Endothelial cell of umbilical vein (primary cell): ENCODE measurements at regions not wholly inside any gene's neighbourhood (a gene's known extent, or its start where the extent isn't known, plus 50 kb on each side); places are given as distances from the start of the nearest gene placed in this dataset.

Source experiments
- BruUV-seq: library from RNA; stranded (reverse); fragments of 400-500 nt; replicated peaks from 2 replicates; lab custom pipeline; 2021; lab: Mats Ljungman, UMichigan
- CTCF ChIA-PET: fragments of 300-600, 350-600 bp; sonication (Branson Sonifier 250); formaldehyde crosslinking; loops from one replicate; lab custom pipeline; 2021; ENCODE audit warnings: antibody characterized with exemption, inconsistent platforms; lab: Charles Lee
- POLR2A ChIA-PET: fragments of 300-600, 350-600 bp; sonication (Branson Sonifier 250); formaldehyde crosslinking; loops from one replicate; lab custom pipeline; 2021; ENCODE audit warnings: antibody characterized with exemption, inconsistent platforms; lab: Charles Lee
- DNase-seq: peaks from one replicate; pipeline ENCODE4 v3.0.0-alpha.2; 2011; ENCODE audit warnings: low read depth, low spot score
- FAIRE-seq: peaks from 2 replicates; lab custom pipeline; 2011; peaks lifted over from hg19 to GRCh38; lab: Jason Lieb, UNC
- H2AFZ ChIP-seq: 2 replicates; pipeline ENCODE4 v1.6.0; 2012; ENCODE audit warnings: low read depth, low read length, control low read depth, inconsistent platforms
- H3K27ac ChIP-seq: 2 replicates; pipeline ENCODE4 v1.5.1; 2011; ENCODE audit warnings: low read depth, mild to moderate bottlenecking, control low read depth, low read length, moderate library complexity; ENCODE audit not compliant: insufficient read depth
- H3K27me3 ChIP-seq, 2 experiments: 2 replicates each; pipeline versions ENCODE4 v1.6.0 to v1.6.1; 2011; ENCODE audit warnings: low read length in 2 of 2, mixed read lengths in 1 of 2; ENCODE audit not compliant: control insufficient read depth in 2 of 2, insufficient read depth in 2 of 2
- H3K36me3 ChIP-seq, 2 experiments: 2 replicates in 1 of 2; 3 replicates in 1 of 2; pipeline ENCODE4 v1.5.1; 2011; ENCODE audit warnings: low read length in 2 of 2, mild to moderate bottlenecking in 1 of 2, moderate library complexity in 1 of 2; ENCODE audit not compliant: control insufficient read depth in 2 of 2, insufficient read depth in 2 of 2; ENCODE audit errors: extremely low read depth in 1 of 2
- H3K4me1 ChIP-seq: 3 replicates; pipeline ENCODE4 v1.5.1; 2011; ENCODE audit warnings: mild to moderate bottlenecking, low read length; ENCODE audit not compliant: control insufficient read depth, insufficient read depth; ENCODE audit errors: extremely low read depth
- H3K4me2 ChIP-seq: 2 replicates; pipeline ENCODE4 v1.6.1; 2011; ENCODE audit warnings: low read length, control low read depth, mixed read lengths; ENCODE audit not compliant: insufficient read depth
- H3K4me3 ChIP-seq, 3 experiments: fragments of 200-600 bp in 1 of 3; sonication (generic), shearing (Covaris generic) in 1 of 3; replicated peaks in 1 of 3; 2 replicates each; pipeline ENCODE4 v1.5.1; 2011 to 2016; ENCODE audit warnings: control low read depth in 3 of 3, low read length in 3 of 3, mild to moderate bottlenecking in 2 of 3, inconsistent platforms in 1 of 3, low read depth in 1 of 3, moderate library complexity in 1 of 3; ENCODE audit not compliant: insufficient read depth in 1 of 3
- H3K79me2 ChIP-seq: 2 replicates; pipeline ENCODE4 v1.6.0; 2012; ENCODE audit warnings: low read length, inconsistent platforms; ENCODE audit not compliant: control insufficient read depth, insufficient read depth
- H3K9ac ChIP-seq: replicated peaks from 2 replicates; pipeline ENCODE3; 2011; ENCODE audit warnings: low read length, control low read depth; ENCODE audit not compliant: insufficient read depth; ENCODE audit errors: extremely low read depth
- H3K9me1 ChIP-seq: replicated peaks from 3 replicates; pipeline ENCODE4 v1.6.0; 2011; ENCODE audit warnings: mild to moderate bottlenecking, low read length; ENCODE audit not compliant: control insufficient read depth, insufficient read depth; ENCODE audit errors: extremely low read depth
- H3K9me3 ChIP-seq: replicated peaks from 2 replicates; pipeline ENCODE4 v1.5.1; 2012; ENCODE audit warnings: low read length, inconsistent platforms; ENCODE audit not compliant: control insufficient read depth, insufficient read depth
- H4K20me1 ChIP-seq: replicated peaks from 2 replicates; pipeline ENCODE3; 2011; ENCODE audit warnings: mild to moderate bottlenecking, low read length; ENCODE audit not compliant: control insufficient read depth, insufficient read depth; ENCODE audit errors: extremely low read depth
- GATA2 ChIP-seq: IDR thresholded peaks from 2 replicates; pipeline ENCODE4 v1.7.0; 2011; ENCODE audit warnings: low read depth, mild to moderate bottlenecking, moderate library complexity, mixed read lengths, low read length; ENCODE audit not compliant: insufficient read length, insufficient read depth
- JUN ChIP-seq: IDR thresholded peaks from 2 replicates; pipeline ENCODE4 v1.6.1; 2011; ENCODE audit warnings: borderline replicate concordance, low read depth; ENCODE audit not compliant: insufficient read length, insufficient read depth
- MYC ChIP-seq: IDR thresholded peaks from one replicate; pipeline ENCODE4 v1.6.1; 2011; ENCODE audit warnings: mild to moderate bottlenecking, low read depth, low read length
- dilution Hi-C: fragments of 300-500 bp; cut with MboI; formaldehyde crosslinking; loops from one replicate; pipeline ENCODE4 v1.15.0; 2019; ENCODE audit warnings: low sequenced_read_pairs; ENCODE audit not compliant: extremely low pct_ligation_motif_present
- intact Hi-C: fragments of 100-400 bp; cut with micrococcal nuclease; formaldehyde crosslinking; loops from one replicate; pipeline ENCODE4 v1.10.0; 2022

GRCh38 chr9:89771205-89771604 lies 166.4 kb downstream of the GADD45G start:
- dilution Hi-C loops = loop anchor here (10.0 kb wide), 1 partner anchor 56 kb away; no protein-coding TSS in a partner anchor
- Histone ChIP-seq H3K9me1 (no peaks in the 10 kb centered on the region), H3K27me3 (no peaks in the 10 kb centered on the region), H3K4me2 (no peak overlapping the region), H3K9me3 (no peaks in the 10 kb centered on the region), H4K20me1 (no peaks in the 10 kb centered on the region), H3K4me3 (no peak overlapping the region), H3K9ac (no peak overlapping the region), H3K27ac (no peak overlapping the region), H2AFZ (no peak overlapping the region), H3K79me2 (no peaks in the 10 kb centered on the region), H3K36me3 (no peaks in the 10 kb centered on the region), H3K4me1 (no peaks in the 10 kb centered on the region)
- FAIRE-seq (no peak), DNase-seq (no peak)
- no peak for TF ChIP-seq MYC
- POLR2A ChIA-PET = no interaction called here
- intact Hi-C loops = no loop called here
- no TSS peak for BruUV-seq
- CTCF ChIA-PET = no interaction called here

GRCh38 chr9:89773170-89773569 lies 168.4 kb downstream of the GADD45G start:
- Histone ChIP-seq H2AFZ (no peak overlapping the region), H3K4me1 (no peaks in the 10 kb centered on the region), H3K9me3 (no peaks in the 10 kb centered on the region), H4K20me1 (no peaks in the 10 kb centered on the region), H3K79me2 (no peaks in the 10 kb centered on the region), H3K27ac (no peak overlapping the region), H3K36me3 (no peaks in the 10 kb centered on the region), H3K4me2 (no peak overlapping the region), H3K9me1 (no peaks in the 10 kb centered on the region), H3K4me3 (no peak overlapping the region), H3K9ac (no peak overlapping the region), H3K27me3 (no peaks in the 10 kb centered on the region)
- intact Hi-C loops (no loop called here), dilution Hi-C loops (loop anchor here (10.0 kb wide), 1 partner anchor 58 kb away; no protein-coding TSS in a partner anchor)
- TF ChIP-seq GATA2 (no peak), JUN (no peak)
- FAIRE-seq (no peak), DNase-seq (no peak)
- ChIA-PET POLR2A (no interaction called here), CTCF (no interaction called here)
- no TSS peak for BruUV-seq
